OCI-LY1 (cell line): ENCODE measurements at regions not wholly inside any gene's neighbourhood (a gene's known extent, or its start where the extent isn't known, plus 50 kb on each side); places are given as distances from the start of the nearest gene placed in this dataset.

Experiments
- H2AFZ ChIP-seq: fragments of 200-600 bp; sonication (generic), shearing (Covaris generic); 2 replicates; pipeline ENCODE4 v1.6.0; 2014; ENCODE audit warnings: antibody characterized with exemption, mild to moderate bottlenecking, low read length
- H3F3A ChIP-seq: fragments of 200-600 bp; sonication (generic), shearing (Covaris generic); 2 replicates; pipeline ENCODE4 v1.6.0; 2014; ENCODE audit warnings: mild to moderate bottlenecking, antibody characterized with exemption, low read length, moderate library complexity; ENCODE audit not compliant: insufficient read depth
- H3K27ac ChIP-seq: fragments of 200-600 bp; sonication (generic); 2 replicates; pipeline ENCODE4 v1.5.1; 2014; ENCODE audit warnings: low read length, mixed run types, mild to moderate bottlenecking, low read depth; ENCODE audit not compliant: poor library complexity, severe bottlenecking
- H3K27me3 ChIP-seq: fragments of 200-600 bp; sonication (generic); 2 replicates; pipeline ENCODE4 v1.6.0; 2014; ENCODE audit warnings: antibody characterized with exemption, mild to moderate bottlenecking, low read length, moderate library complexity; ENCODE audit not compliant: insufficient read depth
- H3K36me3 ChIP-seq: fragments of 200-600 bp; sonication (generic); 2 replicates; pipeline ENCODE4 v1.6.1; 2014; ENCODE audit warnings: mild to moderate bottlenecking, antibody characterized with exemption, low read length, moderate library complexity, mixed read lengths; ENCODE audit not compliant: insufficient read depth
- H3K4me1 ChIP-seq: fragments of 200-600 bp; sonication (generic); 2 replicates; pipeline ENCODE4 v1.5.1; 2014; ENCODE audit warnings: mild to moderate bottlenecking, low read length, moderate library complexity; ENCODE audit not compliant: insufficient read depth, severe bottlenecking
- H3K4me2 ChIP-seq: fragments of 200-600 bp; sonication (generic), shearing (Covaris generic); 2 replicates; pipeline ENCODE4 v1.6.1; 2014; ENCODE audit warnings: low read length
- H3K4me3 ChIP-seq: fragments of 200-600 bp; sonication (generic); 2 replicates; pipeline ENCODE4 v1.5.1; 2014; ENCODE audit warnings: low read length, low read depth, mild to moderate bottlenecking, mixed read lengths; ENCODE audit not compliant: poor library complexity, severe bottlenecking
- H3K79me2 ChIP-seq: fragments of 200-600 bp; shearing (Covaris generic); 2 replicates; pipeline ENCODE4 v1.6.1; 2016; ENCODE audit warnings: mixed run types, low read length, mixed read lengths; ENCODE audit not compliant: insufficient read depth
- H3K9ac ChIP-seq: fragments of 200-600 bp; sonication (generic), shearing (Covaris generic); 2 replicates; pipeline ENCODE4 v1.6.1; 2014; ENCODE audit warnings: mild to moderate bottlenecking, low read length, mixed read lengths
- H3K9me2 ChIP-seq: fragments of 200-600 bp; sonication (generic), shearing (Covaris generic); 2 replicates; pipeline ENCODE4 v1.6.1; 2014; ENCODE audit warnings: low read depth, mild to moderate bottlenecking, low read length, mixed read lengths
- H3K9me3 ChIP-seq: fragments of 200-600 bp; shearing (Covaris generic); 2 replicates; pipeline ENCODE4 v1.6.1; 2014; ENCODE audit warnings: low read length, mixed read lengths
- H4K20me1 ChIP-seq: fragments of 200-600 bp; sonication (generic), shearing (Covaris generic); 2 replicates; pipeline ENCODE4 v1.6.0; 2016; ENCODE audit warnings: mild to moderate bottlenecking, low read length; ENCODE audit not compliant: insufficient read depth
- EZH2 ChIP-seq: fragments of 200-600 bp; sonication (generic), shearing (Covaris generic); IDR thresholded peaks from 2 replicates; pipeline ENCODE4 v1.8.0; 2017; ENCODE audit warnings: borderline replicate concordance, mixed run types, mild to moderate bottlenecking, antibody characterized with exemption, low read length, moderate library complexity, mixed read lengths
- TF ChIP-seq, protein P1 (sequence below): fragments of 200-600 bp; sonication (generic), shearing (Covaris generic); IDR thresholded peaks from 2 replicates; pipeline ENCODE4 v1.5.1; 2017; ENCODE audit warnings: mild to moderate bottlenecking, antibody characterized with exemption, low read length, moderate library complexity, mixed read lengths

- H3K9ac ChIP-seq, result no peak overlapping the region
- H3F3A ChIP-seq, result no peaks in the 10 kb centered on the region
- no peak overlapping the region for H3K4me3 ChIP-seq
- H4K20me1 ChIP-seq, result no peaks in the 10 kb centered on the region
- no peak overlapping the region for H2AFZ ChIP-seq
- no peaks in the 10 kb centered on the region for H3K4me1 ChIP-seq
- H3K79me2 ChIP-seq, result no peaks in the 10 kb centered on the region
- TF ChIP-seq, protein P1, sequence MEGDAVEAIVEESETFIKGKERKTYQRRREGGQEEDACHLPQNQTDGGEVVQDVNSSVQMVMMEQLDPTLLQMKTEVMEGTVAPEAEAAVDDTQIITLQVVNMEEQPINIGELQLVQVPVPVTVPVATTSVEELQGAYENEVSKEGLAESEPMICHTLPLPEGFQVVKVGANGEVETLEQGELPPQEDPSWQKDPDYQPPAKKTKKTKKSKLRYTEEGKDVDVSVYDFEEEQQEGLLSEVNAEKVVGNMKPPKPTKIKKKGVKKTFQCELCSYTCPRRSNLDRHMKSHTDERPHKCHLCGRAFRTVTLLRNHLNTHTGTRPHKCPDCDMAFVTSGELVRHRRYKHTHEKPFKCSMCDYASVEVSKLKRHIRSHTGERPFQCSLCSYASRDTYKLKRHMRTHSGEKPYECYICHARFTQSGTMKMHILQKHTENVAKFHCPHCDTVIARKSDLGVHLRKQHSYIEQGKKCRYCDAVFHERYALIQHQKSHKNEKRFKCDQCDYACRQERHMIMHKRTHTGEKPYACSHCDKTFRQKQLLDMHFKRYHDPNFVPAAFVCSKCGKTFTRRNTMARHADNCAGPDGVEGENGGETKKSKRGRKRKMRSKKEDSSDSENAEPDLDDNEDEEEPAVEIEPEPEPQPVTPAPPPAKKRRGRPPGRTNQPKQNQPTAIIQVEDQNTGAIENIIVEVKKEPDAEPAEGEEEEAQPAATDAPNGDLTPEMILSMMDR, result no peak
- no peak for TF ChIP-seq EZH2
- H3K27ac ChIP-seq, result no peak overlapping the region
- H3K36me3 ChIP-seq, result no peaks in the 10 kb centered on the region
- H3K9me3 ChIP-seq, result no peaks in the 10 kb centered on the region
- H3K9me2 ChIP-seq, result no peaks in the 10 kb centered on the region
- H3K27me3 ChIP-seq, result no peaks in the 10 kb centered on the region
- no peak overlapping the region for H3K4me2 ChIP-seq
Measured at GRCh38 chr15:62624547-62625378, 417.8 kb upstream of the TPM1 start.

DNA sequence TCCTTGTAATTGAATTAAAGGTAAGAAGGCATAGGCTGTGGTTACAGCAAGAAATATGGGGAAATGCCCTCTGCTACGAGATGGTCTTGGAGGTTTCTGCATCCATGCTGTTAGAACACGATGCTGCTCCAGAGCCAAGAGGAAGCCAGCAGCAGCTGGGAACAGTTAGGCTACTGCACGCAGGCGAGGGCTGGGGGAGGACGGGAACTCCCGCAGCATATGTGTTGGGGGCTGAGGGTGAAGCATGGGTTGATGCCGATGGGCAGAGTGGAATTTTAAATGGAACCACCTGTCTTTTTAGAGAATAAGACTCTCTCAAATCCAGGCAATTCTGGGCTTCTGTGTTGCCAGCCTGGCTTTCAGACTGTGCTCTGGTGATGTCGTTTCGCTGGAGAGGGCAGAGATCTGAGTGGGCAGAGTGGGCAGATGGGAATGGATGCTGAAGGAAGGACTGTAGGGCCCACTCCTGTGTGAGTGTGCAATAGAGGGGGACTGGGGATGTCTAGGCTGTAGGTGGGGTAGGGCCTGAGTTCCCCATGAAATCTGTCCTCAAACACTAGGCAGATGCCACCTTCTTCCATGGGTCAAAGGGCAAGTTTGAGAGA, 417.0 kb upstream of the TPM1 start:
- Histone ChIP-seq H3K9me3 (no peaks in the 10 kb centered on the region), H3K27ac (no peak overlapping the region), H3F3A (no peaks in the 10 kb centered on the region), H3K79me2 (no peaks in the 10 kb centered on the region), H3K27me3 (no peaks in the 10 kb centered on the region), H3K9ac (no peak overlapping the region), H3K4me3 (no peak overlapping the region), H3K4me2 (no peak overlapping the region), H2AFZ (no peak overlapping the region), H3K36me3 (no peaks in the 10 kb centered on the region), H3K4me1 (no peaks in the 10 kb centered on the region), H4K20me1 (no peaks in the 10 kb centered on the region), H3K9me2 (no peaks in the 10 kb centered on the region)
- no peak for TF ChIP-seq EZH2

- Histone ChIP-seq H3K4me1 (no peaks in the 10 kb centered on the region), H4K20me1 (no peaks in the 10 kb centered on the region), H3K36me3 (no peaks in the 10 kb centered on the region), H3K27me3 (no peaks in the 10 kb centered on the region), H3K4me2 (no peak overlapping the region), H3K9me2 (no peaks in the 10 kb centered on the region), H3K9me3 (no peaks in the 10 kb centered on the region), H3K79me2 (no peaks in the 10 kb centered on the region), H3F3A (no peaks in the 10 kb centered on the region), H3K9ac (no peak overlapping the region), H3K4me3 (no peak overlapping the region), H2AFZ (no peak overlapping the region), H3K27ac (no peak overlapping the region)
- TF ChIP-seq, protein P1, result no peak
Measured at GRCh38 chr15:62626903-62627302, 415.6 kb upstream of the TPM1 start.
